ACHN (cell line): ENCODE measurements at regions not wholly inside any gene's neighbourhood (a gene's known extent, or its start where the extent isn't known, plus 50 kb on each side); places are given as distances from the start of the nearest gene placed in this dataset.
"Not testable (repeated sequence)": the region's sequence is repeated elsewhere in the genome, so short reads cannot be mapped to it uniquely, and the experiment has no call there.

Source experiments
- DNase-seq: peaks from one replicate; pipeline ENCODE4 v3.0.0-alpha.2; 2015
- in situ Hi-C: cut with HindIII; loops from 2 replicates; pipeline ENCODE4 v1.10.0; 2017; ENCODE audit warnings: low sequenced_read_pairs, low pct_ligation_motif_present, low pct_unique_long_range_greater_than_20kb

DNA sequence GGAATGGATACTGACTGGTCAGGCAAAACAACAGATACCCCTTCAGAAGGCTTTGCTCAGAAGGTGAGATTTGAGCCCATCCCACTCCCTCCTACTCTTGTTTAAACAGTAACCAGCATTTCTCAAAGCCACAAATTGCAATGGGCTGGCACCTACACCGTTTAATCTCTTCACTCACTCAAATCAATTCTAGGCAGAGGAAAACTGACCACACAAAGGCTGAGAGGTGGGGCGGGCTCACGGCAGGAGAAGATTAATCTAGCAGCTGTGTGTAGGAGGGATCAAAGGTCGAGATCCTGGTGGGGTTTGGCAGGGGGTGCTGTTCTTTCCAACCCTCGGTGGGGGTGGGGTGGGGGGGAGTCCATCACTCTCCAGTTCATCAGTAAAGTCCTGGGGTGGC, 622.4 kb downstream of the BCOR start:
- DNase-seq: no peak
- in situ Hi-C loops: no loop called here

DNA sequence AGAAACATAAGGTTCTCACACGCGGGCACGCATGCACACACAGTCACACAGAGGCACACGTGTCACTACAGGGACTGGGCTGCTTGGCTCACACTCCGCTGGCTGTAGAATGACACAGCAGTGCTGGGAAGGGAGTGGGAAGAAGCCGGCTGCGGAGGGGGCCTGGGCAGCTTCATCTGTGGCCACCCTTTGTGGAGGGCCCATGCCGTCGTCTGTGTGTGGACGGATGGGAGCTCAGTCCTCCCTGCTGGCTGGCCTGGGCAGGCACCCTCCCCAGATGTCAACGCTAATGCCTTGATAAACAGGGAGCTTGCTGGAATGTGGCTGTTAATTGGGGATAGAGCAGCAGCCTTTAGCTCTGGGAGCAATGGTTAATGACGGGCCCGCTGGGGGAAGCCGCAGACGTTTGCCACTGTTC, 621.1 kb downstream of the BCOR start:
- in situ Hi-C loops: no loop called here
- DNase-seq: no peak

DNA sequence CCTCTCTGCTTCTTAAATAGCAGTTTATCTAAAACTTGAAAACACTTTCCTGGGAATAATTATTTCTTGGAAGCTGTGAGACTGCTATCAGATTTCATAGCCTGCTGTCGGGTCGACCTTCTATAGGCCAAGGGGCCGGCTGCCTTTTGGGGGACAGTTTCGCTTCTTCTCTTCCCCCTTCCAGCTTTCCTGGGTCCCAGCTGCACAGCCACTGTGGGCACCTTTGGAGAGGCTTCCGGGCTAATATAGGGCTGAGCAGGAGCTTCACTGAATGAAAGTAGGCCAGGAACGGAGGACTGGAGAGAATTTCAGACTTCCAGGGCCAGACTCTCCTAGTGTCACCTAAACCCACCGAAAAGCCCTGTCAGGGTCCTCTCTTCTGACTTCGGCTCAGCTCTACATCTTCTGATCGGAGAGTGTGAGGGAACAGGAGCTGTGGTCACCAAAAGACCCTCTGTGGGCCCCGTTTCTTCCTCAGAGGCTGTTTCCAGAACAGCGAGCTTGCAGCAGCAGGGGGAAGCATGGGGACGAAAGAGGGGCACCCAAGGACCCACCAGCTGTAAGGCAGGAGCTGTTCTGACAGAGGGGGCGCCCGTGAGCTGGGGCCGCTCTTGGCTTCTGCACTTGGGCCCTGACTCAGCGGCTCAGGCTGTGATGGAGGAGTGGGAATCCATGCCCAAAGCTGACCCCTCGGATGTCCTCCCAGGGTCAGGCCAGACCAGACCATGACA, 620.6 kb downstream of the BCOR start:
- in situ Hi-C loops: no loop called here
- no peak for DNase-seq

DNA sequence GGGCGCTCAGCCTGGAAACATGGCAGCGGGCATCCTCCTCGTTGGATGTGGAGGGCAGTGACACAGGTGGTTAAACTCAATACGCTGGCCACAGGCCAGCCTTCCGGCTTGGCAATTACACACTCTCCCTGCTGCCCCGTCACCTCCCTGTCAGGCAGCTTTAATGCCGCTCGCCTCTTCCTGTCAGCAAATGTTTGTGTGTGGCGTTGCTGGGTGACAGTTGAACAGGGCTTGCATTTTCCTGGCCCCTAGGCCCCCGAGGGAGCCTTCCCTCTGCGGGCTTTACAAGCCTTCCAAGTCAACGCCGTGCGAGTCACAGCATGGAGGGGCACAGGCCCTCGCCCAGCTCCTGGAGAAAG, 620.0 kb downstream of the BCOR start:
- no peak for DNase-seq
- in situ Hi-C loops: no loop called here

DNA sequence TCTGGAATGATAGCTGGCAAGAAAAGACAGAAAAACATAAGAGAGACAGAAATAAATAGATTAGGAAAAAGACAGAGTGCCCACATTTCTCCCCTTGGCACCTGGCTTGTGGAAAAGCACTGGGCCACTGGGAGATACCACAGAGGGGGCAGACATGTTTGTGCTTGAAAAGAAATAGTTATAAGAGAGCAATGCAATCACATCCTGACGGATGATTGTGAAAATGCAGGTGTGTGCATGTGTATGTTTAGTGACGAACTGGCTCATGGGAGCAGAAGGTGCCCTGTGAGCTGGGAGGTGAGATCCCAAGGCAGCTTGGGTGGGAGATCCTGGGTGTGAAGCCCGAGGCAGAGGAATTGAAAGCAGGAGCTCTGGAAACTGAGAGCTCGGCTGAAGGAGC, 617.9 kb downstream of the BCOR start:
- DNase-seq: no peak
- in situ Hi-C loops: no loop called here

DNA sequence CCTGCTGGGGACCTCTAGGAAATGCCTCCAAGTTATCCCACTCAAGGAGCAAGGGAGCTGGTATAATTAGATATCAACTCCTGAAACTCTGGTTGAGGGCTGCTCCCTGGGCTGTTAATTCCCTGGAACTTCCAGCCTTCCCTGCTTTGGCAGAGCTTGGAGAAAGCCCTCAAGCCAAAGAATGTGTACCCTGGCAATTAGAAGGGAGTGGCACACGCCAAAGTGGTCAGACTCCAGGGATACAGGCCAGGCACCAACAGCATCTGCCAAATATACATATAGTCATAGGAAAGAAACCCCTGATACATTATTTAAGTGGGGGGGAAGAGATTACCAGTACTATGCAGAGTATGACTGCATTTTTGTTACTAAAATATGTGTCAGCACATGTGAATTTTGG, 616.8 kb downstream of the BCOR start:
- in situ Hi-C loops: no loop called here
- no peak for DNase-seq

DNA sequence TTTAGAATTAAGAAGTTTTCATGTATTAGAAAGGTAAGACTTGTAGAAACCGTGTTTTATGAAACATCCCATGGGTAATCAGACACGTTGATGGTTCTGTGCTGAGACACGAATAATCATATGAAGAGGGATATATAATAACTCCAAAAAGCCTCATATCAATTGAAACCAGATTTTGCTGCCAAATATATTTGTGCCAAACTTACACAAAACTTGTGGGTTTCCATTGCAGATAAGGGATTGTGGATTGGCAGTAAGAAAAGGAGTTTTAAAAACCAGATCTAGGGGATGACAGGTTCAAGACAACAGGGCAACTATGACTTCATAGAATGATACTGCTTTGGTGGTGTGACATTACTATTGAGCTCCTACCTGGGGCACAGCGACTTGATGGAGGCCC, 616.1 kb downstream of the BCOR start:
- in situ Hi-C loops: no loop called here
- no peak for DNase-seq

DNA sequence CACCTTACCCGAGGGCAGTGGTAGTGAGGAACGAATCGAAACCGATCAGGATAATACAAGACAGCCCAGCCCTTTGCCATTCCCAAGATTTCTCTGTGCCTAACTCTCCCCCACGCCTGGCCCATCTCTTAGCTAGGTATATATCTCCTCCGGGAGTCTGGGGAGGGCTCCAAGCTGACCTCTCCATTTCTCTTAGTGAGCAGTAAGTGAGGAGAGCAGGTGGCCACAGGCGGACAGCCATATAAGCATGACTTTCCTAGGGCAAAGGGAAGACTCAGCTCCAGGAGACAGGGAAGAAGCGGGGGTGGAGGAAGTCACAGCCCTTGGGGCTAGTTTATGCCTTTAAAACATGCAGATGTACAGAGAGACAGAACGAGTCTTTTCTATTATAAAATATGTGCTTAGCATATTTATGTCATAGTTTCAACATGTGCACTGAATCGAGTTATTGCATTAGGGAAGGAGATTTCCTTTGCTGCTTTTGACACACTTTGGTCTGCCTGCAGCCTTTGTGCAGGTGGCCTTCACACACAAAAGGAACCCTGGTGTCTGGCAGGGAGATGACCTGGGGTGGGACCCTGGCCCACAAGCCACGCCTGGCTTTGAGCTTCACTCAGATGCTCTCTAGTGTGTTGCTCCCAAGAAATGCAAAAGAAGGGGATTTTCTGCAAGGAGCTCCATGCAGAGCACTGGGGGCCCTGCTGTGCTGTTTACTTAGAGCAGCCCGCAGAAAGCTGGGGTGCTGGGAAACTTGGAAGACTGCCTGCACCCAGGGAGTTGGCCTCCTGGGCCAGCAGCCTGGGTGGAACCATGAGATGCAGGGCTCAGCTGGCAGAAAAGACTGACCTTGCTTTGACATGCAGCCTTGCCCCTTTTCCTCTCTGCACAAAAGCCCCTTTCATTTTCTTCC, 613.3 kb downstream of the BCOR start:
- DNase-seq: no peak
- in situ Hi-C loops: no loop called here

DNA sequence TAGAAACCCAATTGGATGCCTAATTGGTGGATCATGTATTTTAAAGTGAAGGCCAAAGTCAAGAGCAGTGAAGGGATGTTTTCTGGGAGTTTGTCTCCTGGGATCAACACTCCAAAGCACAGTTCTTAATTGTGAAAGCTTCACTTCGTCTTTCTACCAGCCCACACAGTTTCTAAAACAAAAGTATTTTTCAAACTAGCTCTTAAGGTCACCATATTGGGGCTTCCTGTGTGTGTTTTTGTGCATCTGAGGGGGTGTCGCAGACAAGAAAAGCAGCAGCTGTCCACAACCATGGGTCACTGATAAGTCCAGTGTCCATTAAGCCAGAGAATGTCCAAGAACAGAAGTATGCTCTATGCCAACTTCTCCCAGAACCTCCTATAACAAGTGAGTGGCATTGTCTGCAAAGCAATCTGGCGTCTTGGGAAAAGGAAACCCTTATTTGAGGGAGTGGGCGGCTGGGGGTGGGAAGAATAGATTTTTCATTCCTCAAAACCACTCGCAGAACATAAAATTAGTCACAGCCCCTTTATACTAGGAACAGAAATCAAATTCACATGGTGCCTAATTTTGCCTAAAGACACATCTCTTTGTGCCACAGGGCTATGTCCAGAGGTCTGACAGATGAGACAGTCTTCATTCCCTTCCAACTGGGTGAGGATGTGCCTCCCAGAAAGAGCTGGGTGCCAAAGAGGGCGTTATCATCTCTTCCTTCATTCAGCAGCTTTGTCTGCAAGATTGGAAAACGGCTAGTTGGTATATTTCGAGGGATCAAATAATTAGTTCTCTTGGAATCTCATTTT, 610.4 kb downstream of the BCOR start:
- in situ Hi-C loops: no loop called here
- DNase-seq: no peak

DNA sequence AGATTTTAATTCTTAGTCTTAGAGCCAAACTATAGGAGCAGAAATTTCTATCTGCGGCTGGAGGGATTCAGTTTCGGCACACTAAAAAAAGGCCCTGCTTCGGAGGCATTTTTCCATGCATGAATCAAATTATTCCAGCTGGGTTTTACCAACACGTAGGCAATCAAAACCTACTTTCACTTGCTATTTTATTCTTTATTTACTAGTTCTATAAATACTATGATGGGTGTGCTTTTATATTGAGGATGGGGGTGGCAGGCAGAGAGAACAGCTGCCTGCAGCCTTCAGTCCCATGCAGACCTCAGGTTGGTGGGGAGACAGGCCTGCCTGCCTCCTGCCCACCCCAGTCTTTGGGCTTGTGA, 609.8 kb downstream of the BCOR start:
- no peak for DNase-seq
- in situ Hi-C loops: no loop called here

DNA sequence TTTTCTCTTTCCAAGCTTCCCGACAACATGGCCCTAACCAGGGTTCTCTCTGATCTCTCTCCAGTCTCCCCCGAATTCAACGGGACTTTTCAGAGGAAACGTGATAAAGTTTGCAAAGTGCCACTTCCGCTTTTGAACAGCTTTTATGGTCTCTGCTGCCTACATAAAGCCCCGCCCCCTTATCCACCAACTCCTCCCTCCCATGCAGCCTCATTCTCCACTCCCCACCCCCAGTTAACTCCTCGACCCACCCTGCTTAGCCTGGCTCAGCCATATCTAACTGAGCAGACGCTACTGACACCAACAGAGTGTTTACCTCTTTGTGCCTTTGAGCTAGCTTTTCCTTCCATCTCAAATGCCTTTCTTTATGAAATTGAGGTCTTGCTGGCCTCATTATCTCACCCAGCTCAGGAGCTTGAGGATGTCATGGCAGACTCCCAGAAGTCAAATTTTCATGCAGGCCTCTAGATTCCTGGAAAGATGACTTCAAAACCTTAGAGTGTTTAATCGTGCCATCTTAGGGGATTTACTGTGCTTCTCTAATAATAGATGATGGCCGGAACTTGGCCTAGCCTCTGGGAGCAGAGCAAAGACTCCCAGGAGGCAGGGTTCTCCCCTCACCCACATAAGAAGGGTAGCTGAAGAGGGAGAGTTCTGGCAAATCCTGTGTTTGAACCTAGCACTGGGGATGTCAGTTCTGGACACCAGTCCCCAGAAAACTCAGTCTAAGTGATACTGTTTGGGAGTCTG, 606.0 kb downstream of the BCOR start:
- in situ Hi-C loops: no loop called here
- DNase-seq: no peak

DNA sequence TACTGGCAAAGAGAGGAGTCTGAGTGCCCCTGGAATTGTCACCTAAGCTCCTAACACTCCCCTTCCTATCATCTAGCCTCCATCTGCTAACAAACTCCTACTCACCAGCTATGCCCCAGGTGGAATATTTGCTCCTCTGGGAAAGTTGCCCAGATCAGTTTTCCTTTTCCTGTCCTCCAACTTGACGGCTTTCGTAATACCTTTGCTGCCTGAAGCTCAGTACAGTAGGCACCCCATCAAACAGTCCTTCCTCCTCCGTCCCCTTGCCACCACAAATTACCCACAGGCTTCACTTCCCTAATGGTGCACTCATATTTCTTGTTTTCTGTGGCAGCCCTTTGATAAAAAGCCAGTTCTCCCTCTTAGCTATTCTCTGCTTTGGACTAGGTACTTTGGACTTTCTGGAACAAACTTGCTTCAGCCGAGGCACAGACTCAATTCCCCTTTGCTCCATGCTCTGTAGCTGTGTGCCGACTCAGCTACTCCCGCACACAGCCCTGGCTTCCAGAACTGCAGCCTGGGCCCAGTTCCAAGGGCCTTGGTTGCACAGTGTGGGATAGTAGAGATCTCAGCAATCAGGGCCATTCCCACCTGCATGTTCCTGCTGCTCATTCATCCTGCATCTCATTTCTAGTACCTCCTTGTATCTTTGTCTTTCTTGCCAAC, 605.1 kb downstream of the BCOR start:
- in situ Hi-C loops: no loop called here
- no peak for DNase-seq

DNA sequence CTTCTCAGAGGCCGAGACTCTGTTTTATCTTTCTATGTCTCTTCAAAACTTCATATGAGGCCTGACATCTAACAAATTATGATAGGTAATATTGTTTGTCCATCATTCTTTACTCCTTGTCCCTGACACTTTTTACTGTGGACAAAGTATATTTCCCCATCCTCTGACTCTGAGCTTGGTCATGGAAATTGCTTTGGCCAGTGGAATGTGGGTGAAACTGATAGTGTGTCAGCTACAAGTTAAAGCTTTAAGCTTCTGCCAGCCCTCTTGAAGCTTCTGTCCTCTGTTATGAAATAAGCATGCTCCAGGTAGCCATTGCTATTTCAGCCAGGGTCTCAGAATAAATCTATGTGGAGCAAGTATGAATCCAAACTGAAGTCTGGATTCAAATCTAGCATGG, 604.6 kb downstream of the BCOR start:
- DNase-seq: no peak
- in situ Hi-C loops: no loop called here

DNA sequence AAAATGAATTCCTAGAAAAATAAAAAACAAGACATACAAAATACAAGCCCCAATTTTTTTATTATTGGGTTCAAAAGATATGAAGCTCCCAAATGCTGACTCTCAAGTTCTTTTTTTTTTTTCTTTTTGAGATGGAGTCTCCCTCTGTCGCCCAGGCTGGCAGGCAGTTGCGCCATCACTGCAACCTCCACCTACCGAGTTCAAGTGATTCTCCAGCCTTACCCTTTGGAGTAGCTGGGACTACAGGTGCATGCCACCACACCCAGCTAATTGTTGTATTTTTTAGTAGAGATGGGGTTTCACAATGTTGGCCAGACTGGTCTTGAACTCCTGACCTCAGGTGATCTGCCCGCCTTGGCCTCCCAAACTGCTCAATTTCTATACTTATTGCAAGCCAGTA, 600.6 kb downstream of the BCOR start:
- DNase-seq, in situ Hi-C loops: not testable (repeated sequence)

DNA sequence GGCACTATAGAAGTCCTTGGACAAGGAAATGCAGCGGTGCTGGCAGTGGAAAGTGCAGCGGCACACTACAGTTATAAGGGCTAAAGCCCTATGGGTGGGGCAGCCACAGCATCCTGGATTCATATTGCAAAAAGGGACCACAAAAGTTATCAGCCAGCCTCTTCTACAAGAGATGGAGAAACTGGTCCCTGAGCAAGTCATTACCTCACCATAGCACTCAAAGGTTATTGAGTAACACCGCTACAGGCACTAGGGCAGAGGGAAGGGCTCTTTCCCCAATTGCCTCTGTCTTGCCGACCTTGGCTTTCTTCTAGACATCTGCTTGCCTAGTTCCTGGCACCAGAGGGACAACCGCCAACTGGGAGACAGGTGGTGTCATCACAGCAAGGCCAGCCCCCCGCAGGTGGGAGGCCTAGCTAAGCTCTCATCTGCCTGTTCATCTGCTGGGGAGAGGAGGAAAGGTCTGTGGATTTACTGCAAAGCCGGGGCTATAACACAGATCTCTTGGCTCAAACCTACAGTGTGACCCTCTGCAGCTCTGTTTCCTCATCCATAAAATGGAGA, 600.0 kb downstream of the BCOR start:
- DNase-seq: no peak
- in situ Hi-C loops: no loop called here

DNA sequence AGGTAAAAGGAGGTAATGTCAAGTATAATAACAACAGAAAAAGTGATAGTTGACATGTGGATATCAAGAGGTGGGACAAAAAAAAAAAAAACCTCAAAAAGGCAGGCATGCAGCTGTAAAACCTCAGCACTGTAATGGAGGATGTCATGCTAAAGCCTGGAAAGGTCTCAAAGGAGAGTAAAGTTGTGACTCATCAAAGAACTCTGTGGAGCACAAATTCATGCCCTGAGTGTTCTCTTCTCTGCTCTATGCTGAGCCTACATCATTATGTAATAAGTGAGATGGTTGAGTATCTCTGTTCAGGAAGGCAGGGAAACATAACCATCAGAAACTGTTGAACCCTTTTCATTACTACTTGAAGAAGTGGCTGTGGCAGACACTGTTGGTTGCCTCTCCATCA, 597.8 kb downstream of the BCOR start:
- in situ Hi-C loops: no loop called here

DNA sequence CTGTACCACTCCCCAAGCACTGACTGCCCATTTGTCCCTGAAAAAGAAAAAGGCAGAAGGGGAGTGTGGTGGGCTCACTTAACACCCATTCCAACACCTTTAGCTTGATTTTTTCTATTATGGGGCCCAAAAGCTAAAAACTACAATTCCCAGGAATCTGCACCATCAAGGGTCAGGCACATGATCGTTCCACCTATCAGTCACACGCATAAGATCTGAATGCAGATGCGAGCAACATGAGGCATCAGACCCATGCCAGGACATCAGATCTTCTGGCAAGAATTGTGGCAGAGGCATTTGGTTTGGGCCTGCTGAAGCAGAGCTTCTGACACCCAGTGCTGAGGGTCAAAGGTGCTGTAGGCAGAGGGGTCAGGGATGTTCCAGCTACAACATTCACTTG, 595.9 kb downstream of the BCOR start:
- no peak for DNase-seq
- in situ Hi-C loops: no loop called here

More for the DNA sequence above, 597.8 kb downstream of the BCOR start:
- DNase-seq: no peak

DNA sequence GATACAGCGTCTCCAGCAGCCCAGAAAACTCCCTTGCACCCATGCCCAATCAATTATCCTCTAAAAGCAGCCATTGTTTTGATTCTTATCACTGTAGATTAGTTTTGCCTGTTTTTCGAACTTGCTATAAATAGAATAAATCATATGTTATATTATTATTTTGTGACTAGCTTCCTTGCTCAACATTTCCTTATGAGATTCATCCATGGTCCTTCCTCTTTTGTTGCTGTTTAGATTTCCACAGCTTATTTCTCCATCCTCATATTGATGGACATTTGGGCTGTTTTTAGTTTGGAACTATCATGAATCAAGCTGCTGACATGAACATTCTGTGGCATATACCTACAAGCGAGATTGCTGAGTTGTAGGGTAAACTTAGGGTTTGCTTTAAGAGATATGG, 595.3 kb downstream of the BCOR start:
- no peak for DNase-seq
- in situ Hi-C loops: no loop called here
